ENCODE measurements at regions not wholly inside any gene's neighbourhood (a gene's known extent, or its start where the extent isn't known, plus 50 kb on each side); places are given as distances from the start of the nearest gene placed in this dataset.

- TF ChIP-seq CTCF (IDR thresholded peaks at IDR 0.05): no peak
- no peak for TF ChIP-seq POLR2A (IDR thresholded peaks at IDR 0.05)
Observed at GRCh38 chr5:92580814-92581213, 1000.2 kb downstream of the NR2F1-AS1 start.

Measured in thyroid gland (tissue), 4 donors.